ENCODE measurements at regions not wholly inside any gene's neighbourhood (a gene's known extent, or its start where the extent isn't known, plus 50 kb on each side); places are given as distances from the start of the nearest gene placed in this dataset.

DNA sequence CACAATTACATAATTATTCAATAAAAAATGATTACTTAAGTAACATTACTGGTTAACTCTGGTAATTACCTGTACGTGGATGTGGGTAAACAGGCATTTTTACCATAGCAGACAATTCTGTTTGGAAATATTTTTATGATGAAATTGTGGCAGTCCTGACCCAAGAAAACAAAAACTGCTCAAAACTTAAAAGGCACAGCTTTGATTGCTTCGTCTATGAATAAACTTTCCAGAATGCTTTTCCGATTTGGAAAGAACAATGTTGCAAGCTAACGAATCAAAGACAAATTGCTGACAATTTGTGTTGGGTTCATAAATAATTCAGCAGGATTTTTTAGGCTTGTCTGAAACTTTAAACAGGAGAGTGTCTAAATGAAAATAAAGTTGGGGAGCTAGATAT, 150.6 kb upstream of the GYPA start:
- Histone ChIP-seq H3K4me3 (ENCODE audit: low read length in 2 of 2) (no peak overlapping the region), H2AK5ac (ENCODE audit: low read depth, low read length) (no peak overlapping the region), H2AFZ (ENCODE audit: low read length) (no peak overlapping the region), H3K4ac (ENCODE audit: low read length) (no peak overlapping the region), H3K4me1 (ENCODE audit: control insufficient read depth in 2 of 2, insufficient read depth in 1 of 2, low read depth in 1 of 2, low read length in 2 of 2) (no peaks in the 10 kb centered on the region), H3K27me3 (ENCODE audit: control insufficient read depth in 3 of 3, insufficient read depth in 3 of 3, low read depth in 1 of 3, low read length in 3 of 3) (no peaks in the 10 kb centered on the region), H3K9me3 (replicated peaks in 1 of 2; ENCODE audit: control insufficient read depth in 2 of 2, insufficient read depth in 1 of 2, low read depth in 1 of 2, low read length in 2 of 2) (peaks cover 0 to 2% of the 10 kb centered on the region in 2 donors), H3K79me1 (ENCODE audit: low read depth, low read length) (no peaks in the 10 kb centered on the region), H4K91ac (ENCODE audit: low read depth, low read length, poor library complexity) (no peak overlapping the region), H3K23ac (ENCODE audit: low read depth, low read length, poor library complexity) (no peak overlapping the region), H2BK5ac (ENCODE audit: low read length) (no peak overlapping the region), H2BK12ac (ENCODE audit: low read length) (no peak overlapping the region), H3K14ac (ENCODE audit: low read length) (no peak overlapping the region), H4K8ac (ENCODE audit: low read depth, low read length) (no peak overlapping the region), H3K27ac (replicated peaks; ENCODE audit: low read length) (no peak overlapping the region), H3K36me3 (replicated peaks in 1 of 2; ENCODE audit: control insufficient read depth in 2 of 2, insufficient read depth in 2 of 2, low read length in 2 of 2) (no peaks in the 10 kb centered on the region), H3K18ac (ENCODE audit: low read length) (no peak overlapping the region), H3K4me2 (ENCODE audit: insufficient read depth, low read length, poor library complexity, severe bottlenecking) (no peak overlapping the region), H3K9ac (ENCODE audit: low read depth, low read length, poor library complexity) (no peak overlapping the region), H2BK120ac (ENCODE audit: low read depth, low read length) (no peak overlapping the region), H2BK15ac (ENCODE audit: low read length) (no peak overlapping the region)
- no CpG with 5 or more reads among the region's 4 CpGs for WGBS, 2 donors (ENCODE audit: extremely low coverage in 2 of 2, insufficient read length in 2 of 2, insufficient replicate concordance in 1 of 2)
- DNase-seq (ENCODE audit: low spot score): no peak

DNA sequence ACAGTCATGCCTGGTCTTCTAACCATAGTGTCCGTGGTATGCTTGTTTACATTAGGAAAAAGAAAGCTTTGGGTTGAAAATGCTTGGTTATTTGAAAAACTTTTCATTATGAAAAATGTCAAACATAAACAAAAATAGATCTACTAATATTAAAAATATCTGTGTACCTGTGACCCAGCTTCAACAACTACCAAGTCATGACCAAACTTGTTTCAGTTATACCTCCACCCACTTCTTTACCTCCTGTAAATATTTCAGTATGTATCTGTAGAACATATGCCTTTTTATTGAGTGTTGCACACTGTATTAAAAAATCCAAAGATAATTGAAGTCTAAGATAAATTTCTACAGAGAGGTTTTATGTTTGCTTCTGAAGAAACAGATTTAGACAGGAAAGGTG, 153.7 kb upstream of the GYPA start:
- Histone ChIP-seq H4K91ac (ENCODE audit: low read depth, low read length, poor library complexity) (no peak overlapping the region), H2AK5ac (ENCODE audit: low read depth, low read length) (no peak overlapping the region), H3K79me1 (ENCODE audit: low read depth, low read length) (no peaks in the 10 kb centered on the region), H3K9ac (ENCODE audit: low read depth, low read length, poor library complexity) (no peak overlapping the region), H4K8ac (ENCODE audit: low read depth, low read length) (no peak overlapping the region), H3K14ac (ENCODE audit: low read length) (no peak overlapping the region), H2BK5ac (ENCODE audit: low read length) (no peak overlapping the region), H3K4me3 (ENCODE audit: low read length in 2 of 2) (no peak overlapping the region), H3K4ac (ENCODE audit: low read length) (no peak overlapping the region), H3K4me1 (ENCODE audit: control insufficient read depth in 2 of 2, insufficient read depth in 1 of 2, low read depth in 1 of 2, low read length in 2 of 2) (peaks cover 0 to 3% of the 10 kb centered on the region in 2 donors), H3K4me2 (ENCODE audit: insufficient read depth, low read length, poor library complexity, severe bottlenecking) (no peak overlapping the region), H3K27ac (replicated peaks; ENCODE audit: low read length) (no peak overlapping the region), H3K9me3 (replicated peaks in 1 of 2; ENCODE audit: control insufficient read depth in 2 of 2, insufficient read depth in 1 of 2, low read depth in 1 of 2, low read length in 2 of 2) (no peaks in the 10 kb centered on the region), H2BK15ac (ENCODE audit: low read length) (no peak overlapping the region), H3K27me3 (ENCODE audit: control insufficient read depth in 3 of 3, insufficient read depth in 3 of 3, low read depth in 1 of 3, low read length in 3 of 3) (no peaks in the 10 kb centered on the region), H2BK120ac (ENCODE audit: low read depth, low read length) (no peak overlapping the region), H3K36me3 (replicated peaks in 1 of 2; ENCODE audit: control insufficient read depth in 2 of 2, insufficient read depth in 2 of 2, low read length in 2 of 2) (no peaks in the 10 kb centered on the region), H3K18ac (ENCODE audit: low read length) (no peak overlapping the region), H2BK12ac (ENCODE audit: low read length) (no peak overlapping the region), H3K23ac (ENCODE audit: low read depth, low read length, poor library complexity) (no peak overlapping the region), H2AFZ (ENCODE audit: low read length) (no peak overlapping the region)
- no CpG with 5 or more reads among the region's 1 CpG for WGBS, 2 donors (ENCODE audit: extremely low coverage in 2 of 2, insufficient read length in 2 of 2, insufficient replicate concordance in 1 of 2)
- DNase-seq (ENCODE audit: low spot score): no peak

DNA sequence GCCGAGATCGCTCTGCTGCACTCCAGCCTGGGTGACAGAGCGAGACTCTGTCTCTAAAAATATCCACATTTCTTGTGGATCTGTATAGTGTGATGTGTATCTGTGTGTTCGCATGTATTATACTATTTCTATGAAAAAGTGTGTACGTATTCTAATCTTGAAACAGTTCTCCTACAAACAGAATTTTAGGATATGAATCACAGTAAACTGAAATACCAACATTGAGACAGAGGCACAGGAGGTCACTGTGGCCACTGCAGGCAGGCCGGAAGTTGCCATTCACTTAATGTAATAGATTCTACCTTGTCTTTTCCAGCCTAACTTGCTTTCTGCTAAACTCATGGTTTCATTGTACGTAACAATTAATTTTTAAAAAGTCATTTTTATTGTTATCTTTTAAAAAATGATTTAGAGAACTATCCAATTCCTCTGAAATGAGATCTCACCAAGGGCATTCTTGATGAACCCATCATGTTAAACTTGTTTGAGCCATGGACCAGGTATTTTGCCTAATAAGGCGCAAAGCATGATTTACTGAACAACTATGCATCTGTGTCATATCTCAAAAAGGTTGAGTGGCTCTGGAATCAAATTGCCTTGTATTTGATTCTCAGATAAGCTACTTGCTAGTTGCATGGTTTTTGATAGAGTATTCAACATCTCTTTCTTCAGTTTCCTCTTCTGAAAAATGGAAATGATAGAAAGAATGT, 154.9 kb upstream of the GYPA start:
- Histone ChIP-seq H2AK5ac (ENCODE audit: low read depth, low read length) (no peak overlapping the region), H4K91ac (ENCODE audit: low read depth, low read length, poor library complexity) (no peak overlapping the region), H2BK120ac (ENCODE audit: low read depth, low read length) (no peak overlapping the region), H3K9me3 (replicated peaks in 1 of 2; ENCODE audit: control insufficient read depth in 2 of 2, insufficient read depth in 1 of 2, low read depth in 1 of 2, low read length in 2 of 2) (no peaks in the 10 kb centered on the region), H3K18ac (ENCODE audit: low read length) (no peak overlapping the region), H3K79me1 (ENCODE audit: low read depth, low read length) (no peaks in the 10 kb centered on the region), H3K9ac (ENCODE audit: low read depth, low read length, poor library complexity) (no peak overlapping the region), H3K27ac (replicated peaks; ENCODE audit: low read length) (no peak overlapping the region), H4K8ac (ENCODE audit: low read depth, low read length) (no peak overlapping the region), H3K14ac (ENCODE audit: low read length) (no peak overlapping the region), H2BK5ac (ENCODE audit: low read length) (no peak overlapping the region), H3K4ac (ENCODE audit: low read length) (no peak overlapping the region), H3K27me3 (ENCODE audit: control insufficient read depth in 3 of 3, insufficient read depth in 3 of 3, low read depth in 1 of 3, low read length in 3 of 3) (no peaks in the 10 kb centered on the region), H3K23ac (ENCODE audit: low read depth, low read length, poor library complexity) (no peak overlapping the region), H3K36me3 (replicated peaks in 1 of 2; ENCODE audit: control insufficient read depth in 2 of 2, insufficient read depth in 2 of 2, low read length in 2 of 2) (no peaks in the 10 kb centered on the region), H3K4me3 (ENCODE audit: low read length in 2 of 2) (no peak overlapping the region), H2BK12ac (ENCODE audit: low read length) (no peak overlapping the region), H2BK15ac (ENCODE audit: low read length) (no peak overlapping the region), H2AFZ (ENCODE audit: low read length) (no peak overlapping the region), H3K4me1 (ENCODE audit: control insufficient read depth in 2 of 2, insufficient read depth in 1 of 2, low read depth in 1 of 2, low read length in 2 of 2) (peaks cover 0 to 5% of the 10 kb centered on the region in 2 donors), H3K4me2 (ENCODE audit: insufficient read depth, low read length, poor library complexity, severe bottlenecking) (no peak overlapping the region)
- DNase-seq (ENCODE audit: low spot score): no peak
- WGBS, 2 donors (ENCODE audit: extremely low coverage in 2 of 2, insufficient read length in 2 of 2, insufficient replicate concordance in 1 of 2): no CpG with 5 or more reads among the region's 8 CpGs

DNA sequence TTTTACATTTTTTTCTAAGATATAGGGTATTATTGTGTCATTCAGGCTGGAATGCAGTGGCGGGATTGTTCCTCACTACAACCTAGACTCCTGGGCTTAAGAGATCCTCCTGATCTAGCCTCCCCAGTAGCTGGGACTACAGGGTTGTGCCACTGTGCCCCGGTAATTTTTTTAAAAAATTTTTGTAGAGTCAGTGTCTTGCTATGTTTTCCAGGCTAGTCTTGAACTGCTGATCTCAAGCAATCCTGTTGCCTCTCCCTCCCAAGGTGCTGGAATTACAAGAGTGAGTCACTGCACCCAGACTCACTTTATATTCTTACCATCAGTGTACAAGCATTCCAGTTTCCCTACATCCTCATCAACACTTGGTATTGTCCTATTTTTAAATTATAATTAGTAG, 156.4 kb upstream of the GYPA start:
- Histone ChIP-seq H3K4ac (ENCODE audit: low read length) (no peak overlapping the region), H3K9ac (ENCODE audit: low read depth, low read length, poor library complexity) (no peak overlapping the region), H3K79me1 (ENCODE audit: low read depth, low read length) (no peaks in the 10 kb centered on the region), H3K36me3 (replicated peaks in 1 of 2; ENCODE audit: control insufficient read depth in 2 of 2, insufficient read depth in 2 of 2, low read length in 2 of 2) (no peaks in the 10 kb centered on the region), H3K23ac (ENCODE audit: low read depth, low read length, poor library complexity) (no peak overlapping the region), H3K4me3 (ENCODE audit: low read length in 2 of 2) (no peak overlapping the region), H2AFZ (ENCODE audit: low read length) (no peak overlapping the region), H4K8ac (ENCODE audit: low read depth, low read length) (no peak overlapping the region), H3K4me2 (ENCODE audit: insufficient read depth, low read length, poor library complexity, severe bottlenecking) (no peak overlapping the region), H3K4me1 (ENCODE audit: control insufficient read depth in 2 of 2, insufficient read depth in 1 of 2, low read depth in 1 of 2, low read length in 2 of 2) (peaks cover 0 to 7% of the 10 kb centered on the region in 2 donors), H2BK15ac (ENCODE audit: low read length) (no peak overlapping the region), H2BK5ac (ENCODE audit: low read length) (no peak overlapping the region), H3K9me3 (replicated peaks in 1 of 2; ENCODE audit: control insufficient read depth in 2 of 2, insufficient read depth in 1 of 2, low read depth in 1 of 2, low read length in 2 of 2) (no peaks in the 10 kb centered on the region), H4K91ac (ENCODE audit: low read depth, low read length, poor library complexity) (no peak overlapping the region), H3K27me3 (ENCODE audit: control insufficient read depth in 3 of 3, insufficient read depth in 3 of 3, low read depth in 1 of 3, low read length in 3 of 3) (no peaks in the 10 kb centered on the region), H3K18ac (ENCODE audit: low read length) (no peak overlapping the region), H2BK120ac (ENCODE audit: low read depth, low read length) (no peak overlapping the region), H2AK5ac (ENCODE audit: low read depth, low read length) (no peak overlapping the region), H3K14ac (ENCODE audit: low read length) (no peak overlapping the region), H2BK12ac (ENCODE audit: low read length) (no peak overlapping the region), H3K27ac (replicated peaks; ENCODE audit: low read length) (no peak overlapping the region)
- no CpG with 5 or more reads among the region's 2 CpGs for WGBS, 2 donors (ENCODE audit: extremely low coverage in 2 of 2, insufficient read length in 2 of 2, insufficient replicate concordance in 1 of 2)
- DNase-seq (ENCODE audit: low spot score): no peak
